22Rv1 (cell line): ENCODE measurements at regions not wholly inside any gene's neighbourhood (a gene's known extent, or its start where the extent isn't known, plus 50 kb on each side); places are given as distances from the start of the nearest gene placed in this dataset.

ENCODE experiments used
- CTCF ChIP-seq: fragments of 450-650 bp; IDR thresholded peaks from 2 replicates; pipeline ENCODE4 v1.5.1; 2017; ENCODE audit warnings: mild to moderate bottlenecking
- ZFX ChIP-seq: fragments of 450-650 bp; IDR thresholded peaks from 2 replicates; pipeline ENCODE4 v1.6.1; 2017; ENCODE audit warnings: antibody characterized with exemption, borderline replicate concordance

- TF ChIP-seq CTCF (no peak), ZFX (no peak)
These were observed 74.9 kb upstream of the GAS1 start for GRCh38 chr9:87022178-87022577.
